Mesothelial cell of epicardium (in vitro differentiated cells): ENCODE measurements at regions not wholly inside any gene's neighbourhood (a gene's known extent, or its start where the extent isn't known, plus 50 kb on each side); places are given as distances from the start of the nearest gene placed in this dataset.

Experiments
- DNase-seq, 2 experiments: peaks; one replicate each; pipeline ENCODE4 v3.0.0; 2021; ENCODE audit warnings: low spot score in 2 of 2; ENCODE audit not compliant: unreplicated experiment in 2 of 2
- H3K27ac Mint-ChIP-seq: 2 replicates; pipeline ENCODE4 v1.8.0; 2021; ENCODE audit warnings: mixed read lengths
- H3K27me3 Mint-ChIP-seq: 2 replicates; pipeline ENCODE4 v1.8.0; 2021; ENCODE audit warnings: low read depth, mixed read lengths
- H3K36me3 Mint-ChIP-seq: 2 replicates; pipeline ENCODE4 v1.8.0; 2021; ENCODE audit warnings: mixed read lengths
- H3K4me1 Mint-ChIP-seq: 2 replicates; pipeline ENCODE4 v1.8.0; 2021; ENCODE audit warnings: mixed read lengths
- H3K4me3 Mint-ChIP-seq: 2 replicates; pipeline ENCODE4 v1.8.0; 2021; ENCODE audit warnings: mild to moderate bottlenecking, moderate library complexity, mixed read lengths
- H3K9me3 Mint-ChIP-seq: 2 replicates; pipeline ENCODE4 v1.8.0; 2021; ENCODE audit warnings: mixed read lengths
- CTCF ChIP-seq: fragments of 200-600 bp; sonication (generic); IDR thresholded peaks from one replicate; pipeline ENCODE4 v1.5.0; 2021; ENCODE audit warnings: antibody characterized with exemption; ENCODE audit not compliant: unreplicated experiment

- no peaks in the 10 kb centered on the region for H3K36me3 Mint-ChIP-seq
- no peak for DNase-seq
- H3K4me3 Mint-ChIP-seq = no peak overlapping the region
- no peaks in the 10 kb centered on the region for H3K9me3 Mint-ChIP-seq
- H3K27me3 Mint-ChIP-seq = peaks cover 29% of the 10 kb centered on the region
- no peak overlapping the region for H3K27ac Mint-ChIP-seq
- no peak for TF ChIP-seq CTCF
- H3K4me1 Mint-ChIP-seq = peaks cover 37% of the 10 kb centered on the region
Measured at GRCh38 chr20:22927537-22927936, 107.6 kb upstream of the SSTR4 start.

- Mint-ChIP-seq H3K36me3 (no peaks in the 10 kb centered on the region), H3K4me1 (peaks cover 37% of the 10 kb centered on the region), H3K27me3 (peaks cover 36% of the 10 kb centered on the region), H3K9me3 (no peaks in the 10 kb centered on the region), H3K4me3 (no peak overlapping the region), H3K27ac (no peak overlapping the region)
- TF ChIP-seq CTCF = no peak
- no peak for DNase-seq
Measured at GRCh38 chr20:22928679-22929078, 106.4 kb upstream of the SSTR4 start.

DNA sequence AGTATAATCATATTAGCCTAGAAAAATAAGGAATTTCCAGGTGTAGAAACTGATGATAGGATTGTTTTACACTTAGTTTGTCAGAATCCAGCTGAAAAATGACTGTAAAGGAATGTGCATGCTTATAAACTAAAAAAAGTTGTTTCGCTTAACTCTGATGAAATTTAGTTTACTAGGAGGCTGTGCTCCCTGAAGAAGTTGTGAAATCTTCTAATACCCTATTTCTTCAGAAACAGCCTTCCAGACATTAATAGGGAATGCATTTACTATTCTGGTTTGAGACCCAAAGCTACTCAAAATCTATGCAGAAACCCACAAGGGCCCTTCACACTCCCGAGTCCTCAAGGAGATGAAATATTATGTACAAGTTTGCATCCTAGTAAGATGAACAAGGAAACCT, 105.5 kb upstream of the SSTR4 start:
- Mint-ChIP-seq H3K4me3 (no peak overlapping the region), H3K27ac (no peak overlapping the region), H3K9me3 (peaks cover 3% of the 10 kb centered on the region), H3K27me3 (peaks cover 36% of the 10 kb centered on the region), H3K36me3 (no peaks in the 10 kb centered on the region), H3K4me1 (peaks cover 37% of the 10 kb centered on the region)
- no peak for TF ChIP-seq CTCF
- DNase-seq = no peak

GRCh38 chr20:22931653-22932608, 103.2 kb upstream of the SSTR4 start:
- Mint-ChIP-seq H3K36me3 (no peaks in the 10 kb centered on the region), H3K4me1 (peaks cover 33% of the 10 kb centered on the region), H3K27me3 (peaks cover 35% of the 10 kb centered on the region), H3K4me3 (no peak overlapping the region), H3K9me3 (peaks cover 3% of the 10 kb centered on the region), H3K27ac (no peak overlapping the region)
- DNase-seq = no peak
- TF ChIP-seq CTCF = no peak

DNA sequence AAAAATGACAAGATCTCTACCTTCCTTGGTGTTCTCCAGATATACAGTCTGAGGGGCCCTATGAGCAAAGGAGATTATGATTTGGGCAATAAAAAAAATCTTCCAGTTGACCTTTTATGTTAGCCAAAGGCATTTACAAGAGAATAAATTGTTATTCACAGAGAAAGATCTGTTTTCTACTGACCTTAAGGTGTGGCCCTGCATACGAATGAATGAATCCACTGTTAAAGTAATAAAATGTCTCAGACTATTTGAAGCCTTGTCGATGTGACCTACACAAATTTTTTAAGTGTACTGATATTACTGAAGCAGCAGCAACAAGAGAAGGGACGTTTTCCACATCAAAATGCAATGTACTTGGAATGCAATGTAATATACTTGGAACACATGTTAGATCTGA, 95.9 kb upstream of the SSTR4 start:
- no peaks in the 10 kb centered on the region for H3K36me3 Mint-ChIP-seq
- no peak for TF ChIP-seq CTCF
- H3K27ac Mint-ChIP-seq = no peak overlapping the region
- H3K4me1 Mint-ChIP-seq = peaks cover 5% of the 10 kb centered on the region
- peaks cover 37% of the 10 kb centered on the region for H3K27me3 Mint-ChIP-seq
- peaks cover 1% of the 10 kb centered on the region for H3K9me3 Mint-ChIP-seq
- no peak for DNase-seq
- H3K4me3 Mint-ChIP-seq = no peak overlapping the region
